SK-N-SH (cell line): ENCODE measurements at regions not wholly inside any gene's neighbourhood (a gene's known extent, or its start where the extent isn't known, plus 50 kb on each side); places are given as distances from the start of the nearest gene placed in this dataset.

ENCODE experiments used
- CTCF ChIA-PET: fragments of 300-600, 350-600 bp; formaldehyde crosslinking; extraction: SDS; loops from one replicate; lab custom pipeline; 2021; lab: Yijun Ruan, JAX
- POLR2A ChIA-PET: fragments of 350-600 bp; sonication (Branson Sonifier 250); formaldehyde crosslinking; extraction: SDS; loops from one replicate; lab custom pipeline; 2020; ENCODE audit warnings: antibody characterized with exemption, inconsistent platforms; lab: Yijun Ruan, JAX
- DNase-seq: peaks from one replicate; pipeline ENCODE4 v3.0.0; 2012
- H2AFZ ChIP-seq: fragments of 200-600 bp; sonication (generic); 2 replicates; pipeline ENCODE4 v1.8.1; 2016; ENCODE audit warnings: antibody characterized with exemption, mild to moderate bottlenecking, low read depth
- H3F3A ChIP-seq: fragments of 200-600 bp; sonication (generic); replicated peaks from 2 replicates; pipeline ENCODE3; 2016; ENCODE audit warnings: antibody characterized with exemption, mild to moderate bottlenecking; ENCODE audit not compliant: insufficient read depth
- H3K27ac ChIP-seq, 2 experiments: fragments of 200-500 bp in 1 of 2; fragments of 200-600 bp in 1 of 2; sonication (Bioruptor generic) in 1 of 2; sonication (generic), shearing (Covaris generic) in 1 of 2; 2 replicates each; pipeline versions ENCODE4 v1.5.1 to v1.6.1; 2014 to 2016; ENCODE audit warnings: low read depth in 2 of 2, inconsistent platforms in 1 of 2, low read length in 1 of 2, mild to moderate bottlenecking in 1 of 2, mixed read lengths in 1 of 2
- H3K27me3 ChIP-seq: fragments of 200-600 bp; sonication (generic), shearing (Covaris generic); 2 replicates; pipeline ENCODE4 v1.6.1; 2016; ENCODE audit warnings: mixed run types; ENCODE audit not compliant: insufficient read depth
- H3K36me3 ChIP-seq, 2 experiments: fragments of 200-500 bp in 1 of 2; fragments of 200-600 bp in 1 of 2; sonication (Bioruptor generic) in 1 of 2; sonication (generic) in 1 of 2; replicated peaks in 1 of 2; 2 replicates each; pipeline versions ENCODE3 to v1.5.1; 2014 to 2016; ENCODE audit warnings: low read length in 1 of 2, mild to moderate bottlenecking in 1 of 2; ENCODE audit not compliant: insufficient read depth in 2 of 2, control insufficient read depth in 1 of 2
- H3K4me1 ChIP-seq, 2 experiments: fragments of 200-500 bp in 1 of 2; fragments of 200-600 bp in 1 of 2; sonication (Bioruptor generic) in 1 of 2; sonication (generic), shearing (Covaris generic) in 1 of 2; 2 replicates each; pipeline versions ENCODE4 v1.5.1 to v1.6.1; 2014 to 2016; ENCODE audit warnings: low read depth in 1 of 2, low read length in 1 of 2, mixed run types in 1 of 2; ENCODE audit not compliant: insufficient read depth in 2 of 2, control insufficient read depth in 1 of 2
- H3K4me2 ChIP-seq: fragments of 200-600 bp; sonication (generic), shearing (Covaris generic); 2 replicates; pipeline ENCODE4 v1.6.1; 2017; ENCODE audit warnings: mixed run types
- H3K4me3 ChIP-seq, 2 experiments: fragments of 200-500 bp in 1 of 2; fragments of 200-600 bp in 1 of 2; sonication (Bioruptor generic) in 1 of 2; sonication (generic), shearing (Covaris generic) in 1 of 2; 2 replicates each; pipeline versions ENCODE4 v1.5.1 to v1.8.1; 2014 to 2016; ENCODE audit warnings: low read depth in 2 of 2, inconsistent platforms in 1 of 2, low read length in 1 of 2, mild to moderate bottlenecking in 1 of 2, mixed read lengths in 1 of 2, moderate library complexity in 1 of 2
- H3K79me2 ChIP-seq: fragments of 200-600 bp; sonication (generic); 2 replicates; pipeline ENCODE4 v1.8.1; 2017; ENCODE audit warnings: mild to moderate bottlenecking; ENCODE audit not compliant: insufficient read depth
- H3K9ac ChIP-seq: fragments of 200-600 bp; sonication (generic); 2 replicates; pipeline ENCODE4 v1.6.1; 2017; ENCODE audit warnings: mixed run types
- H3K9me2 ChIP-seq: fragments of 200-600 bp; sonication (generic); 2 replicates; pipeline ENCODE4 v1.6.1; 2017; ENCODE audit warnings: mixed run types
- H3K9me3 ChIP-seq: fragments of 200-600 bp; sonication (generic); 2 replicates; pipeline ENCODE4 v1.6.1; 2017; ENCODE audit warnings: mixed run types, mild to moderate bottlenecking, moderate library complexity
- H4K20me1 ChIP-seq: fragments of 200-600 bp; sonication (generic); 2 replicates; pipeline ENCODE4 v1.6.1; 2017; ENCODE audit warnings: mild to moderate bottlenecking, mixed run types; ENCODE audit not compliant: insufficient read depth
- CHD2 ChIP-seq: fragments of 150-350 bp; IDR thresholded peaks from 2 replicates; pipeline ENCODE4 v1.6.1; 2018; ENCODE audit warnings: low read length; ENCODE audit not compliant: partially characterized antibody
- EP300 ChIP-seq, 2 experiments: IDR thresholded peaks; 2 replicates each; pipeline versions ENCODE4 v1.4.0 to v1.6.1; 2012; ENCODE audit warnings: borderline replicate concordance in 1 of 2, low read depth in 1 of 2, low read length in 1 of 2
- EZH2phosphoT487 ChIP-seq: fragments of 200-600 bp; sonication (generic); IDR thresholded peaks from 2 replicates; pipeline ENCODE4 v1.6.1; 2017; ENCODE audit warnings: low read depth, mixed run types, mild to moderate bottlenecking, antibody characterized with exemption, moderate library complexity, borderline replicate concordance
- GATA2 ChIP-seq: sonication (generic); formaldehyde crosslinking; IDR thresholded peaks from 2 replicates; pipeline ENCODE4 v1.5.0; 2020; ENCODE audit warnings: mild to moderate bottlenecking, missing genetic modification reagents
- IRF3 ChIP-seq: fragments of 150-350 bp; IDR thresholded peaks from 2 replicates; pipeline ENCODE4 v1.6.1; 2016; ENCODE audit warnings: mild to moderate bottlenecking, low read depth, low read length
- JUND ChIP-seq: IDR thresholded peaks from 2 replicates; pipeline ENCODE4 v1.4.0; 2012
- MEF2A ChIP-seq: IDR thresholded peaks from 2 replicates; pipeline ENCODE4 v1.4.0; 2012; ENCODE audit warnings: low read depth, borderline replicate concordance
- MXI1 ChIP-seq: IDR thresholded peaks from 2 replicates; pipeline ENCODE4 v1.6.1; 2012; ENCODE audit warnings: mild to moderate bottlenecking, low read depth, low read length, improper control_type of control experiment
- POLR2AphosphoS5 ChIP-seq: IDR thresholded peaks from 2 replicates; pipeline ENCODE4 v1.6.1; 2012; ENCODE audit warnings: low read depth, low read length
- RAD21 ChIP-seq: IDR thresholded peaks from 2 replicates; pipeline ENCODE4 v1.6.1; 2012; ENCODE audit warnings: mild to moderate bottlenecking, low read length
- RXRA ChIP-seq: IDR thresholded peaks from 2 replicates; pipeline ENCODE4 v1.4.0; 2012; ENCODE audit warnings: low read depth, mild to moderate bottlenecking, borderline replicate concordance
- SIN3A ChIP-seq: IDR thresholded peaks from 2 replicates; pipeline ENCODE4 v1.6.1; 2012; ENCODE audit warnings: low read depth, mild to moderate bottlenecking, low read length, moderate library complexity, borderline replicate concordance
- TAF1 ChIP-seq: IDR thresholded peaks from 2 replicates; pipeline ENCODE4 v1.6.1; 2012; ENCODE audit warnings: low read depth, mild to moderate bottlenecking, low read length, moderate library complexity, borderline replicate concordance
- TEAD4 ChIP-seq: IDR thresholded peaks from 2 replicates; pipeline ENCODE4 v1.4.0; 2012; ENCODE audit warnings: mild to moderate bottlenecking, borderline replicate concordance; ENCODE audit not compliant: insufficient read depth
- WGBS: methylation state at CpG from one replicate; pipeline ENCODE4 v1.1.6; 2017; ENCODE audit warnings: low lambda C conversion rate; 5-methylcytosine and 5-hydroxymethylcytosine counted together
- TF ChIP-seq, protein P1 (sequence below): IDR thresholded peaks from 2 replicates; pipeline ENCODE4 v1.4.0; 2012; ENCODE audit warnings: low read depth
- TF ChIP-seq, protein P2 (sequence below): IDR thresholded peaks from 2 replicates; pipeline ENCODE4; 2012
- TF ChIP-seq, protein P3 (sequence below): IDR thresholded peaks from 2 replicates; pipeline ENCODE4 v1.4.0; 2012; ENCODE audit warnings: low read depth, borderline replicate concordance

GRCh38 chr5:173688703-173689102 lies 72.3 kb upstream of the BOD1 start (continued):
- TF ChIP-seq EZH2phosphoT487: no peak
- TF ChIP-seq, protein P1, sequence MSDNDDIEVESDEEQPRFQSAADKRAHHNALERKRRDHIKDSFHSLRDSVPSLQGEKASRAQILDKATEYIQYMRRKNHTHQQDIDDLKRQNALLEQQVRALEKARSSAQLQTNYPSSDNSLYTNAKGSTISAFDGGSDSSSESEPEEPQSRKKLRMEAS: no peak
- TF ChIP-seq MXI1: no peak

- Histone ChIP-seq H4K20me1 (no peaks in the 10 kb centered on the region), H3K4me1 (peaks cover 0 to 10% of the 10 kb centered on the region in 2 experiments; a peak in 1 of 4 replicates), H3K27me3 (no peaks in the 10 kb centered on the region; the same call in 1 of the 2 replicates), H2AFZ (no peak overlapping the region), H3K9me2 (no peaks in the 10 kb centered on the region), H3K36me3 (no peaks in the 10 kb centered on the region), H3K9ac (no peak overlapping the region)
- no peak for TF ChIP-seq POLR2AphosphoS5
- no peak for TF ChIP-seq JUND
- no peak for TF ChIP-seq MEF2A
- no peak for TF ChIP-seq CHD2
- TF ChIP-seq RXRA: no peak
- TF ChIP-seq IRF3: no peak
- TF ChIP-seq, protein P2, sequence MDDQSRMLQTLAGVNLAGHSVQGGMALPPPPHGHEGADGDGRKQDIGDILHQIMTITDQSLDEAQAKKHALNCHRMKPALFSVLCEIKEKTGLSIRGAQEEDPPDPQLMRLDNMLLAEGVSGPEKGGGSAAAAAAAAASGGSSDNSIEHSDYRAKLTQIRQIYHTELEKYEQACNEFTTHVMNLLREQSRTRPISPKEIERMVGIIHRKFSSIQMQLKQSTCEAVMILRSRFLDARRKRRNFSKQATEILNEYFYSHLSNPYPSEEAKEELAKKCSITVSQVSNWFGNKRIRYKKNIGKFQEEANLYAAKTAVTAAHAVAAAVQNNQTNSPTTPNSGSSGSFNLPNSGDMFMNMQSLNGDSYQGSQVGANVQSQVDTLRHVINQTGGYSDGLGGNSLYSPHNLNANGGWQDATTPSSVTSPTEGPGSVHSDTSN: no peak
- TF ChIP-seq SIN3A: no peak
- no peak for TF ChIP-seq EP300 (IDR thresholded peaks at IDR 0.05; ENCODE audit: borderline replicate concordance in 1 of 2, low read depth in 1 of 2, low read length in 1 of 2)
- TF ChIP-seq GATA2 (CRISPR knock-in tag): no peak
- TF ChIP-seq TAF1: no peak
- TF ChIP-seq RAD21: no peak
- TF ChIP-seq, protein P3, sequence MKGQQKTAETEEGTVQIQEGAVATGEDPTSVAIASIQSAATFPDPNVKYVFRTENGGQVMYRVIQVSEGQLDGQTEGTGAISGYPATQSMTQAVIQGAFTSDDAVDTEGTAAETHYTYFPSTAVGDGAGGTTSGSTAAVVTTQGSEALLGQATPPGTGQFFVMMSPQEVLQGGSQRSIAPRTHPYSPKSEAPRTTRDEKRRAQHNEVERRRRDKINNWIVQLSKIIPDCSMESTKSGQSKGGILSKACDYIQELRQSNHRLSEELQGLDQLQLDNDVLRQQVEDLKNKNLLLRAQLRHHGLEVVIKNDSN: no peak
- TF ChIP-seq TEAD4: no peak
- TF ChIP-seq, all 33 proteins: peak for 0
- CTCF ChIA-PET: interaction anchor here (1.0 to 1.8 kb wide), 3 partner anchors 10 to 36 kb away, joined by 3 to 4 read pairs (median 3); no protein-coding TSS in a partner anchor
- no peak overlapping the region for H3K4me3 ChIP-seq
- H3F3A ChIP-seq: no peaks in the 10 kb centered on the region
- DNase-seq: no peak
- 61% methylated on average over 7 of the region's 7 CpGs for WGBS
- H3K79me2 ChIP-seq: no peaks in the 10 kb centered on the region
- H3K27ac ChIP-seq: no peak overlapping the region
- POLR2A ChIA-PET: no interaction called here
- no peak overlapping the region for H3K4me2 ChIP-seq
- H3K9me3 ChIP-seq: no peaks in the 10 kb centered on the region
Observed at GRCh38 chr5:173689171-173689736, 72.8 kb upstream of the BOD1 start.
